ENCODE measurements at regions not wholly inside any gene's neighbourhood (a gene's known extent, or its start where the extent isn't known, plus 50 kb on each side); places are given as distances from the start of the nearest gene placed in this dataset.
"Not testable (repeated sequence)": the region's sequence is repeated elsewhere in the genome, so short reads cannot be mapped to it uniquely, and the experiment has no call there.

DNA sequence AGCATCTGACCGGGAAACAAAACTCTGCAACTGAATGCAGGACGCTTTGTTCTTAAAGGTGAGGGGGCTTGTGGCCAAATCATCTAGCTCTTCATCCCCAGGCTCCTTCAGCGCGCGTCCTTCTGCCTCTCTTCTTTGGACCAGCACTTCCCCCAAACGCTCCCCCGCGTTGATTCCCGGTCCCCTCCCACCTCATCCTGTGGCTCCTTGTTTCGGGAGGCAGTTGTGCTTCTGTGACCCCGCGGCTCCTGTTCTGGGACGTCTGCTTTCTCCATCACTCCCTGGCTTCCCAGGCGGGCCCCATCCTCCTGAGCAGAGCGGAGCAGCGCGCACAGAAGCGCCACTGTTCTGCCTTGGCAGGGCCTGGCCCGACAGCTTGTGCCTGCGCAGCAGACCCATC lies 109.7 kb upstream of the ZNG1E start:
- not testable (repeated sequence) for H3K4me3 Mint-ChIP-seq, H3K4me1 Mint-ChIP-seq, H3K9me3 Mint-ChIP-seq, H3K27ac Mint-ChIP-seq, H3K36me3 Mint-ChIP-seq, DNase-seq, H3K27me3 Mint-ChIP-seq

GRCh38 chr9:65519018-65519417 lies 156.7 kb upstream of the ZNG1E start:
- not testable (repeated sequence) for H3K27me3 Mint-ChIP-seq, H3K4me3 Mint-ChIP-seq, H3K4me1 Mint-ChIP-seq, H3K27ac Mint-ChIP-seq, H3K36me3 Mint-ChIP-seq, DNase-seq, H3K9me3 Mint-ChIP-seq

GRCh38 chr9:65514465-65514864 lies 161.3 kb upstream of the ZNG1E start:
- DNase-seq, H3K36me3 Mint-ChIP-seq, H3K27ac Mint-ChIP-seq: not testable (repeated sequence)

GRCh38 chr9:65507897-65508296 lies 167.8 kb upstream of the ZNG1E start:
- not testable (repeated sequence) for H3K4me3 Mint-ChIP-seq, H3K27me3 Mint-ChIP-seq, DNase-seq, H3K36me3 Mint-ChIP-seq, H3K4me1 Mint-ChIP-seq, H3K27ac Mint-ChIP-seq, H3K9me3 Mint-ChIP-seq

More at GRCh38 chr9:65514465-65514864, 161.3 kb upstream of the ZNG1E start:
- H3K4me1 Mint-ChIP-seq, H3K9me3 Mint-ChIP-seq, H3K27me3 Mint-ChIP-seq, H3K4me3 Mint-ChIP-seq: not testable (repeated sequence)

DNA sequence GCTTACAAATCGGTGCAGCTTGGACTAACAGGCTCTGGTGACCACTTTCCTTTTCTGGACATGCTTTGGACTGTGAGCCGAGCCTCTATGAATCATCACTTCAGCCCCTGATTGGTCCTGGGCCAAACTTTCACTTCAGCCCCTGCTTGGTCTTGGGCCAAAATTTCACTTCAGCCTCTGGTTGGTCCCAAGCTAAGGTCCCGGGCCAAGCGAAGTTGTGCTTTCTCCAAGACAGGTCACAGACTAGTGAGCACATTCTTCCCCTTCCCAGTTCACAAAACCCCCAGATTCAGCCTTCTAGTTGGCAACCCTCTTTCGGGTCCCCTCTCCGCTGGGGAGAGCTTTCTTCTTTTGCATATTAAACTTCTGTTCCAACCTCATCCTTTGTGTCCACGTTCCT lies 171.0 kb upstream of the ZNG1E start:
- not testable (repeated sequence) for DNase-seq, H3K4me1 Mint-ChIP-seq, H3K27ac Mint-ChIP-seq, H3K27me3 Mint-ChIP-seq, H3K36me3 Mint-ChIP-seq, H3K4me3 Mint-ChIP-seq, H3K9me3 Mint-ChIP-seq

DNA sequence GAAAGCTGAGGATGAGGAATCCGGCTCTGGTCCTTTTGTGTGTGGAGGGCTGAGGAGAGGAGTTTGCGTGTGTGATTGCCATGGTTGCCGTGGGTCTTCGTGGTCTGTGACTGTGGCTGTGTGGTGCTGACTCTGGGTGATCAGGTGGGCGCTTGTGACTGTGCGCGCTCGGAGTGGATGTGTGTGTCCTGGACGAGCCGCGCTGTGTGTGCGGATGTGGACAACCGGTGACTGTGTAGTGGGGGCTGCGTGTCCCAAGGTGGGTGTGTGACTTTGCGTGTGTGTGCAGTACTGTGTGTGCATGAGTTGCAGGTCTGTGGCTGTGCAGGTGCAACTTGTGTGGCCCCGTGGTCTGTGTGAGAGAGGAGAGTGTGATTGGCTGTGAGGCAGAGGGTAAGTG lies 172.0 kb upstream of the ZNG1E start:
- not testable (repeated sequence) for H3K4me3 Mint-ChIP-seq, DNase-seq, H3K9me3 Mint-ChIP-seq, H3K27ac Mint-ChIP-seq, H3K36me3 Mint-ChIP-seq, H3K27me3 Mint-ChIP-seq, H3K4me1 Mint-ChIP-seq

GRCh38 chr9:65482890-65483289 lies 192.8 kb upstream of the ZNG1E start:
- H3K27ac Mint-ChIP-seq, H3K4me3 Mint-ChIP-seq, H3K9me3 Mint-ChIP-seq: not testable (repeated sequence)

GRCh38 chr9:65481291-65481690 lies 194.4 kb upstream of the ZNG1E start:
- not testable (repeated sequence) for H3K9me3 Mint-ChIP-seq, H3K4me3 Mint-ChIP-seq

More at GRCh38 chr9:65482890-65483289, 192.8 kb upstream of the ZNG1E start:
- DNase-seq, H3K27me3 Mint-ChIP-seq, H3K36me3 Mint-ChIP-seq, H3K4me1 Mint-ChIP-seq: not testable (repeated sequence)

GRCh38 chr9:65474891-65475290 lies 189.9 kb upstream of the FOXD4L5 start:
- H3K27ac Mint-ChIP-seq, H3K27me3 Mint-ChIP-seq, H3K36me3 Mint-ChIP-seq, H3K4me1 Mint-ChIP-seq, H3K9me3 Mint-ChIP-seq, H3K4me3 Mint-ChIP-seq, DNase-seq: not testable (repeated sequence)

More at GRCh38 chr9:65481291-65481690, 194.4 kb upstream of the ZNG1E start:
- DNase-seq, H3K4me1 Mint-ChIP-seq, H3K36me3 Mint-ChIP-seq, H3K27ac Mint-ChIP-seq, H3K27me3 Mint-ChIP-seq: not testable (repeated sequence)

GRCh38 chr9:65473059-65473822 lies 188.2 kb upstream of the FOXD4L5 start:
- not testable (repeated sequence) for DNase-seq, H3K27ac Mint-ChIP-seq, H3K27me3 Mint-ChIP-seq, H3K36me3 Mint-ChIP-seq, H3K4me1 Mint-ChIP-seq, H3K9me3 Mint-ChIP-seq, H3K4me3 Mint-ChIP-seq

DNA sequence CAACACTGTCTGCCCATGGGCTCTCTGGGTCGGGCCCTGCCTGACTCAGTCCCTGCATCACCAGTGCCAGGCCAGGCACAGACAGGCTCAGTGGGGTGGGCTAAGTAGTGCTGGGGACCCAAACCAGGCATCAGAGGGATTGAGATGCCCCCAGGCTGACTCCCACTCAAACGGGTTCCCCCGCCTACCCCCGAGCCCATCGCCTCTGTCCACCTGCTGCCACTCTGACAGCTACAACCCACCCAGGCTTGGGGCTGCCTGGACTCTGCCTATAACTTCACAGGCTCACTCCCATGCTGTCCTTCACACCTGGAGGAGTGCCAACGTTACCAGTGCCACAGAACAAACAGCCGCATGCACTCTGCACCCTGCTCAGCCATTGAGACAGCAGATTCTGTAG lies 186.1 kb upstream of the FOXD4L5 start:
- H3K27ac Mint-ChIP-seq, H3K4me3 Mint-ChIP-seq, H3K4me1 Mint-ChIP-seq, H3K36me3 Mint-ChIP-seq, DNase-seq, H3K27me3 Mint-ChIP-seq, H3K9me3 Mint-ChIP-seq: not testable (repeated sequence)

- not testable (repeated sequence) for H3K4me3 Mint-ChIP-seq, DNase-seq, H3K4me1 Mint-ChIP-seq, H3K27me3 Mint-ChIP-seq, H3K27ac Mint-ChIP-seq, H3K36me3 Mint-ChIP-seq
- H3K9me3 Mint-ChIP-seq: peaks cover 17% of the 10 kb centered on the region
Observed at GRCh38 chr9:65466911-65467734, 182.1 kb upstream of the FOXD4L5 start.

GRCh38 chr9:65465246-65465895 lies 180.4 kb upstream of the FOXD4L5 start:
- not testable (repeated sequence) for H3K27ac Mint-ChIP-seq, DNase-seq, H3K4me3 Mint-ChIP-seq, H3K36me3 Mint-ChIP-seq, H3K4me1 Mint-ChIP-seq, H3K27me3 Mint-ChIP-seq
- H3K9me3 Mint-ChIP-seq: peaks cover 17% of the 10 kb centered on the region

DNA sequence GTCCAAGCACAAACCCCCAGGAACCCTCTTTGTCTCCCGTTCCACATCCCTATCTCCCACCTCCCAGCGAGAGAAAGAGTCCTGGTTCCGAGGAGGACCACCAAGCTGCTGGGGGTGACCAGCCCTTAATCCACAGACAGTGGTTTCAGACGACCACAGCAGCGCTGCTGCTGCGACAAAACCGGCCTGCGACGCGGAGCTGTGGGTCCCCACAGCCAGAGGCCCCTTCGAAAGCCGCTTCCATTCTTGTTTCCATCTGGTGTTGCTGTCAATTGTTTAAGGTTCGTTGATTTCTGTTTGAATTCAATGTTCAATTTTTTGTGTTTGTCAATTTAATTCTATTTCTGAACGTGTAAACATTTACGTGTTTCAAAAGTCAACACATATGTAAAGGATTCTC lies 177.5 kb upstream of the FOXD4L5 start:
- not testable (repeated sequence) for H3K27me3 Mint-ChIP-seq, H3K36me3 Mint-ChIP-seq, DNase-seq, H3K27ac Mint-ChIP-seq, H3K4me3 Mint-ChIP-seq, H3K4me1 Mint-ChIP-seq
- peaks cover 18% of the 10 kb centered on the region for H3K9me3 Mint-ChIP-seq

DNA sequence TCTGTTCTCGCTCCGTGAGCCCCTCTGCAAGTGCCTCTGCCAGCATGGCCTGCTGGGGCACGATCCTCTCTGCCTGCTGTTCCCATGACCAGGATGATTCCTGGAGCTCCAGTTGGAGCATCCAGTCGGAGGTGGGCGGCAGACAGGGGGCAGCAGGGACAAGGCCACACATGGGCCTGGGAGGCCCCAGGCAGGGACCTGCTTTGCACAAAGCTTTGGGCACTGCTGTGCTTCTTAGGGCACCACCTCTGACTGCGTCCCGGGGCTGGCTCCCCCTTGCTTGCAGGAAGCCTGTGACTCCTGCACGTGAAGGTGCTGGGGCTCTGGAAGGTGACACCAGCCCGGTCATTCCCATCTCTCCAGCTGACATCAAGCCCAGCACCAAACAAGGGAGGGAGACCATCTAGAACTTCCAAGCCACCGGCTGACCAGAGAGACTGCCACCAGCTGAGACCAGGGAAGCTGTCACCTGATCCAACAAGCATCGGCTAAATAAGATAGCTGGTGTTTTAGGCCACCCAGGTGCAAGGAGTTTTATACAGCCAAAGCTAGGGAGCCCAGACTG lies 174.8 kb upstream of the FOXD4L5 start:
- Mint-ChIP-seq H3K4me1 (no peaks in the 10 kb centered on the region), H3K4me3 (no peak overlapping the region), H3K27me3 (no peaks in the 10 kb centered on the region), H3K27ac (no peak overlapping the region), H3K9me3 (peaks cover 15% of the 10 kb centered on the region), H3K36me3 (no peaks in the 10 kb centered on the region)
- DNase-seq: no peak
